ENCODE measurements at regions not wholly inside any gene's neighbourhood (a gene's known extent, or its start where the extent isn't known, plus 50 kb on each side); places are given as distances from the start of the nearest gene placed in this dataset.

DNA sequence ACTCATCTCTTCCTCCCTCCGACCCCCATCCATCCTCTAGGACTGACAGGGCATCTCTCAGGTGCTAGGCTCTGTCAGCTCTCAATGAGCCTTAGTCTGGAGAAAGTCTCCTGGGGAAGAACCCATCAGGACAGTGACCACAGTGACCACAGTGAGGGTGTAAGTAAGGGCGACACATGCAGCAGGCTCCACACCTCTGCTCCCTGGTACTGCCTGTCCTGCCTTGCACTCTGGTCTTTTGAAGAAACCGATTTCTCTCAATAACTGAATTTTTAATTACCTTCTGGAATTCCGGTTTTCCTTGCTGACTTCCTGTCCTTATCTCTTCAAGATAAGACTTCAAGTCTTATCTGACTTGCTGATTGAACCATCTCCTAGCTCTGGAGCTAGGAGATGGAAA is 190.2 kb downstream of the ACTR3B start:
- Mint-ChIP-seq H3K27me3 (ENCODE audit: low read depth in 3 of 3) (no peaks in the 10 kb centered on the region), H3K4me1 (no peaks in the 10 kb centered on the region), H3K9me3 (peaks cover 7 to 22% (median 17%) of the 10 kb centered on the region in 7 donors), H3K36me3 (no peaks in the 10 kb centered on the region), H3K4me3 (no peak overlapping the region), H3K27ac (peak overlapping the region in 1 of 7 donors; percentile 2)
- no peaks in the 10 kb centered on the region for H3K27me3 ChIP-seq (ENCODE audit: control insufficient read depth in 2 of 2, insufficient read depth in 2 of 2, low read length in 2 of 2)
- H3K79me2 ChIP-seq (ENCODE audit: insufficient read depth, low read length): no peaks in the 10 kb centered on the region
- H3K4me2 ChIP-seq (replicated peaks; ENCODE audit: extremely low read depth, low read length, poor library complexity, severe bottlenecking): no peak overlapping the region
- DNase-seq: no peak
- no peak overlapping the region for H3K4me3 ChIP-seq (replicated peaks in 1 of 3; ENCODE audit: low read depth in 2 of 3, low read length in 3 of 3)
- H2AFZ ChIP-seq (ENCODE audit: insufficient read depth, low read depth, low read length, poor library complexity, severe bottlenecking): no peak overlapping the region
- peaks cover 5 to 10% of the 10 kb centered on the region in 2 donors for H3K9me3 ChIP-seq (replicated peaks in 1 of 2; ENCODE audit: control insufficient read depth in 1 of 2, insufficient read depth in 1 of 2, low read length in 2 of 2)
- 100% methylated on average over 2 of the region's 4 CpGs for WGBS (ENCODE audit: insufficient coverage)
- no peaks in the 10 kb centered on the region for H4K20me1 ChIP-seq (ENCODE audit: insufficient read depth, low read length)
- H3K36me3 ChIP-seq (replicated peaks in 1 of 2; ENCODE audit: control insufficient read depth in 1 of 2, insufficient read depth in 2 of 2, low read length in 2 of 2): no peaks in the 10 kb centered on the region
- H3K27ac ChIP-seq (ENCODE audit: low read depth in 1 of 2, low read length in 2 of 2): no peak overlapping the region
- no peak overlapping the region for H3K9ac ChIP-seq (ENCODE audit: insufficient read depth, low read length, poor library complexity, severe bottlenecking)
- H3K4me1 ChIP-seq (ENCODE audit: control insufficient read depth in 1 of 2, insufficient read depth in 2 of 2, low read length in 2 of 2): no peaks in the 10 kb centered on the region
- TF ChIP-seq CTCF (IDR thresholded peaks at IDR 0.05): no peak
- intact Hi-C loops (cut with micrococcal nuclease): no loop called here

DNA sequence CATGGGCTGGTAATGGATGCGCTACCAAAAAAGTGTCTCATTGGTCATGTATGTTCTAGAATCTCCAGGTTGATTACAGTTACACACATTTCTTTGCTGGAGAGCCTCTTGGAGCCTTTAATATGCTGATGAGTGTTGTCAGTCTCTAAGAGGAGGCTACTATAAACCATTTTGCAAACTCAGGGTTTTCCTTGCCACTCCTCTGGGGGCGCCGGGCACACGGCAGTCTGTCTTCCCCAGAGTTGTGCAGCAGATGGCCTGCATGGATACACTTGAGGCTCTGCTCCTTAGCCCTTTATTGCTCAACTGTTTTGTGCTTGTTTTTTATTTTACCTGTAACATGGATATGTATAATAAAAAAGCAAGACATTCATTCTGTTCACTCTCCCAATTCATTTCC is 196.5 kb downstream of the ACTR3B start:
- no peak overlapping the region for H3K4me3 ChIP-seq (replicated peaks in 1 of 3; ENCODE audit: low read depth in 2 of 3, low read length in 3 of 3)
- H3K4me3 Mint-ChIP-seq: no peak overlapping the region
- H3K36me3 Mint-ChIP-seq: no peaks in the 10 kb centered on the region
- H3K4me2 ChIP-seq (replicated peaks; ENCODE audit: extremely low read depth, low read length, poor library complexity, severe bottlenecking): no peak overlapping the region
- peaks cover 0 to 3% of the 10 kb centered on the region in 2 donors for H3K9me3 ChIP-seq (replicated peaks in 1 of 2; ENCODE audit: control insufficient read depth in 1 of 2, insufficient read depth in 1 of 2, low read length in 2 of 2)
- no peak overlapping the region for H3K27ac ChIP-seq (ENCODE audit: low read depth in 1 of 2, low read length in 2 of 2)
- no peaks in the 10 kb centered on the region for H3K4me1 ChIP-seq (ENCODE audit: control insufficient read depth in 1 of 2, insufficient read depth in 2 of 2, low read length in 2 of 2)
- no peaks in the 10 kb centered on the region for H4K20me1 ChIP-seq (ENCODE audit: insufficient read depth, low read length)
- intact Hi-C loops (cut with micrococcal nuclease): no loop called here
- H2AFZ ChIP-seq (ENCODE audit: insufficient read depth, low read depth, low read length, poor library complexity, severe bottlenecking): no peak overlapping the region
- TF ChIP-seq CTCF (IDR thresholded peaks at IDR 0.05): no peak
- H3K9me3 Mint-ChIP-seq: peaks cover 2 to 15% (median 12%) of the 10 kb centered on the region in 7 donors
- H3K27me3 ChIP-seq (ENCODE audit: control insufficient read depth in 2 of 2, insufficient read depth in 2 of 2, low read length in 2 of 2): no peaks in the 10 kb centered on the region
- peaks cover 0 to 2% (median 1%) of the 10 kb centered on the region in 3 donors for H3K27me3 Mint-ChIP-seq (ENCODE audit: low read depth in 3 of 3)
- no peaks in the 10 kb centered on the region for H3K79me2 ChIP-seq (ENCODE audit: insufficient read depth, low read length)
- H3K9ac ChIP-seq (ENCODE audit: insufficient read depth, low read length, poor library complexity, severe bottlenecking): no peak overlapping the region
- H3K4me1 Mint-ChIP-seq: no peaks in the 10 kb centered on the region
- no peak overlapping the region for H3K27ac Mint-ChIP-seq
- DNase-seq: no peak
- WGBS (ENCODE audit: insufficient coverage): no CpG with 5 or more reads among the region's 4 CpGs
- no peaks in the 10 kb centered on the region for H3K36me3 ChIP-seq (replicated peaks in 1 of 2; ENCODE audit: control insufficient read depth in 1 of 2, insufficient read depth in 2 of 2, low read length in 2 of 2)

All from CD14-positive monocyte (primary cell).